ENCODE measurements at regions not wholly inside any gene's neighbourhood (a gene's known extent, or its start where the extent isn't known, plus 50 kb on each side); places are given as distances from the start of the nearest gene placed in this dataset.

- TF ChIP-seq CTCF (IDR thresholded peaks at IDR 0.05; ENCODE audit: poor library complexity, severe bottlenecking) (no peak), EZH2 (IDR thresholded peaks at IDR 0.05; ENCODE audit: borderline replicate concordance, insufficient read depth, low read length, poor library complexity, severe bottlenecking) (no peak), POLR2AphosphoS5 (IDR thresholded peaks at IDR 0.05) (no peak), TAF1 (IDR thresholded peaks at IDR 0.05; ENCODE audit: low read depth) (no peak), EP300 (conservative IDR thresholded peaks at IDR 0.05; ENCODE audit: poor library complexity, severe bottlenecking) (no peak), RAD21 (conservative IDR thresholded peaks at IDR 0.05) (no peak), REST (IDR thresholded peaks at IDR 0.05; ENCODE audit: borderline replicate concordance) (no peak)
These were observed 1660.7 kb downstream of the SLITRK1 start for GRCh38 chr13:82221621-82222020.
